ENCODE measurements at regions not wholly inside any gene's neighbourhood (a gene's known extent, or its start where the extent isn't known, plus 50 kb on each side); places are given as distances from the start of the nearest gene placed in this dataset.

DNA sequence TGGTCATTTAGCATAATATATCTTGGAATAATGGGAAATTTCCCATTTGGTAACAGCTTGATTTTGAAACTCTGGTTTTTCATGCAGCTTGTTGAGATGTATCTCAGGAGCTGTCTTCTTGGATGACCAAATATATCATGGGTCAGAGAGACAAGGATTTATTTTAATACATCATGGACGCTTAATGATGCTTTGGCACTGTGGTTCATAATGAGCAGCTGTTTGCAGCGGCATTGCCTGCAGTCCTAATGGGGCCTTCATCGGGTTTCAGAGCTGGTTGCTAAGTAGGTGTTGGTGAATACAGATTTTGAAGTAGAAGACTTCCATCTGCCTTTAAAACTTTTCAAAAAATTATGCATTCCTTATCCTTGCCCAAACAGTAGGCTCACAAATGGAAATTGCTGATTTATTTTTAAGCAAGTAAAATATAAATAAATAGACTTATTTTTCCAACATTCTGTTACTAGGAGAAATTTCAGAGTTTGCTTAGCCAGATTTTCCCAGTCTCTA lies 389.5 kb upstream of the FAT3 start:
- no peak for DNase-seq
- Histone ChIP-seq H3K4me3 (no peak overlapping the region), H3K9me3 (no peaks in the 10 kb centered on the region), H3K27me3 (no peaks in the 10 kb centered on the region), H3K36me3 (no peaks in the 10 kb centered on the region)

DNA sequence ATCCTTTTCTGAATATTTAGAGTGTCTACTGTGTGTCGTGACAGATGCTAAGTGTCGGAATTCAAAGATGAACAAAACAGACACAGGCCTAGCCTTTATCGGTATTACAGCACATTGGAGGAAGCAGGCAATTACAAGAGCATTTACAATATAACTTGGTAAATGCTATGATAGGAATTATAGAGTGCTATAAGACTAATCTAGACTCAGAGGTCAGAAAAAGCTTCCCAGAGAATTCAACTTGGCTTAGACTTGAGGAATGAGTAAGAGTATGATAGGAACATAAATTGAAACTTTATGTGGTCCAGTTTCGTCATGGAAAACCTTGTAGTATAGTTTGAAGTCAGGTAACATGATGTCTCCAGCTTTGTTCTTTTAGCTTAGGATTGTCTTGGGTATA lies 395.7 kb upstream of the FAT3 start:
- H3K4me3 ChIP-seq = no peak overlapping the region
- H3K36me3 ChIP-seq = no peaks in the 10 kb centered on the region
- no peaks in the 10 kb centered on the region for H3K9me3 ChIP-seq
- no peaks in the 10 kb centered on the region for H3K27me3 ChIP-seq
- DNase-seq = no peak

DNA sequence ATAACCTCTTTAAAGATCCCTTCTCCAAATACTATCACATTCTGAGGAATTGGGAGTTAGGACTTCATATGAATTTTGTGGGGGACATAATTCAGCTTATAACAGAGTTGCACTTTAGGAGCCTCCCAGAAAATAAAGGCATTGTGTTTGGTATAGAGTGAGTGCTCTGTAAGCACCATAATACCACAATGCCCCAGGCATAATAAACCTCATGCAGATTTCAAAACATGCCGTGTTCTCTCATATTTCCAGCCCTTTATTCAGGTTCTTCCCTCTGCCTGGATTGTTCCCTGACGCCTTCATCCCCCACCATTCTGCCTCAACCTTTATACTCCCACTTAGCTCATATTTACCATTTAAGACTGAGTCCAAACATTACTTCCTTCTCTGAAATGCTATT lies 398.8 kb upstream of the FAT3 start:
- DNase-seq = no peak
- Histone ChIP-seq H3K4me3 (no peak overlapping the region), H3K9me3 (no peaks in the 10 kb centered on the region), H3K36me3 (no peaks in the 10 kb centered on the region), H3K27me3 (no peaks in the 10 kb centered on the region)

DNA sequence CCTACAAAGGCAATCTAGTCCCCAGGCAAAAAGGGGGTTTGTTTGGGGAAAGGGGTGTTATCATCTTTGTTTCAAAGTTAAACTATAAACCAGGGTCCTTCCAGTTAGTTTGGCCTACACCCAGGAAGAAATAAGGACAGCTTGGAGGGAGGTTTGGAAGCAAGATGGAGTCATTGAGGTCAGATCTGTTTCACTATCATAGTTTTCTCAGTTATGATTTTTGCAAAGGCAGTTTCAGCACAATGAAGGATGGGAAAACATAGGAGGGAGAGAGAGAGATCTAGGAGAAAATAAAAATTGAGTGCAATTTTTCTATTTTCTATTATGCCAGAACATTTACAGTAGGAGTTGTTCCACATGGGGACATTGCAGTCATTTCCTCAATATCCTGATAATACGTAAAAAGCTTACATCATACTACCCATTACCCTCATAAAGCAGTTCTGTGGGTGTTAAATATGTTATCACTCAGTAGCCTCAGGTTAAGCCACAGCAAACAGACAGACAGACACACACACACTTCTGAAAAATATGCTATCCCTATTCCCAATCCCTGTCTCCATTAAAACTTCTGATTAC lies 401.3 kb upstream of the FAT3 start:
- no peaks in the 10 kb centered on the region for H3K9me3 ChIP-seq
- no peaks in the 10 kb centered on the region for H3K27me3 ChIP-seq
- DNase-seq = no peak
- H3K36me3 ChIP-seq = no peaks in the 10 kb centered on the region
- H3K4me3 ChIP-seq = no peak overlapping the region

DNA sequence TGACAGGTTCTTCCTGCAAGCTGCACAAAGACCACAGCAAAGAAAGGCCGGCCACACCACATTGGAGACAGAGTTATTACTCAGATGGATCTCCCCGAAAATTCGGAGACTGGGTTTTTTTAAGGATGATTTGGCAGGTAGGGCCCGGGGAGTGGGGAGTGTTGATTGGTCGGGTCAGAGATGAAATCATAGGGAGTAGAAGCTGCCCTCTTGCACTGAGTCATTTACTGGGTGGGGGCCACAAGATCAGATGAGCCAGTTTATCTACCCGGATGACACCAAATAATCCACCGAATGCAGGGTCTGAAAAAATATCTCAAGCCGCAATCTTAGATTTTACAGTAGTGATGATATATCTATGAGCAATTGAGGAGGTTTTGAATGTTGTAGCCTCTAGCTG lies 401.8 kb upstream of the FAT3 start:
- H3K9me3 ChIP-seq = no peaks in the 10 kb centered on the region
- DNase-seq = no peak
- no peaks in the 10 kb centered on the region for H3K27me3 ChIP-seq

GRCh38 chr11:91820709-91821108 lies 403.9 kb upstream of the FAT3 start:
- DNase-seq = no peak
- H3K4me3 ChIP-seq = no peak overlapping the region
- no peaks in the 10 kb centered on the region for H3K9me3 ChIP-seq

More for the DNA sequence above, 401.8 kb upstream of the FAT3 start:
- H3K36me3 ChIP-seq = no peaks in the 10 kb centered on the region
- no peak overlapping the region for H3K4me3 ChIP-seq

GRCh38 chr11:91819777-91820176 lies 404.8 kb upstream of the FAT3 start:
- H3K4me3 ChIP-seq = no peak overlapping the region
- H3K36me3 ChIP-seq = no peaks in the 10 kb centered on the region
- H3K9me3 ChIP-seq = no peaks in the 10 kb centered on the region
- DNase-seq = no peak
- H3K27me3 ChIP-seq = no peaks in the 10 kb centered on the region

More at GRCh38 chr11:91820709-91821108, 403.9 kb upstream of the FAT3 start:
- Histone ChIP-seq H3K27me3 (no peaks in the 10 kb centered on the region), H3K36me3 (no peaks in the 10 kb centered on the region)

DNA sequence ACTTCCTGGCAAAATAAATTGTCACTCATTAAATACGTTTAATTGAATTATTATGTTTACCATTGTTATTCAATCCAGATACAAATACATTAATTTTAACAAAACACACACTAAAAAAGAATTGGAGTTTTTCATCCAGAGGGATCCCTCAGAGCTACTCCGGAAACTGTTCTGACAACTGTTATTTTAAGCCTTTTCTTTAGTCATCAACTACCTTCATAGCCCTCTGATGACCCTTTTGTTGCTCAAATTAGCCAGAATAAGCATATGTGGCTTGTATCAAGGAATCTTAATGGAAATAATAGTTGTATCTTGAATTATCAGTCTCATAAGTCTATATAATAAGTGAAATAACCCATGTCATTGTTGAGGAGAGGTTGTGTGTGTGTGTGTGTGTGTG lies 405.4 kb upstream of the FAT3 start:
- Histone ChIP-seq H3K27me3 (no peaks in the 10 kb centered on the region), H3K9me3 (no peaks in the 10 kb centered on the region), H3K36me3 (no peaks in the 10 kb centered on the region), H3K4me3 (no peak overlapping the region)
- DNase-seq = no peak

DNA sequence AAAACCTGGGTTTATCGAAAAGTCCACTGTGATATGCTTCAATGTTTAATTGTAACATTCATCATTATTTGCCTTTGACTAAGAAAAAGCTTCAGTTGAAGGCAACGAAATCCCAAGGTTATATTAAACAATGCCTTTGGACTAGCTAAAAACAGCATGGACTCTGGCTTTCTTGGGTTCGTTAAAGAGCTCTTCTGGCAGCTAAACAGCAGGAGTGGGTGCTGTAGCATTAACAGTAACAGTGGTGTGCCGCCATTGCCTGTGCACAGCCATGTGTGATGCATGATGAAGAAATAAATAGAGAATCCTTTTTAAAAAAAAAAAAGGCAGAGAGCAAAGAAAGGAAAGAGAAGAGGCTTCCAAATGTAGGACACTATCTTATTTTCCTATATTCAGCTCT lies 406.6 kb upstream of the FAT3 start:
- H3K4me3 ChIP-seq = no peak overlapping the region
- no peaks in the 10 kb centered on the region for H3K27me3 ChIP-seq
- H3K9me3 ChIP-seq = no peaks in the 10 kb centered on the region
- no peak for DNase-seq
- H3K36me3 ChIP-seq = no peaks in the 10 kb centered on the region

DNA sequence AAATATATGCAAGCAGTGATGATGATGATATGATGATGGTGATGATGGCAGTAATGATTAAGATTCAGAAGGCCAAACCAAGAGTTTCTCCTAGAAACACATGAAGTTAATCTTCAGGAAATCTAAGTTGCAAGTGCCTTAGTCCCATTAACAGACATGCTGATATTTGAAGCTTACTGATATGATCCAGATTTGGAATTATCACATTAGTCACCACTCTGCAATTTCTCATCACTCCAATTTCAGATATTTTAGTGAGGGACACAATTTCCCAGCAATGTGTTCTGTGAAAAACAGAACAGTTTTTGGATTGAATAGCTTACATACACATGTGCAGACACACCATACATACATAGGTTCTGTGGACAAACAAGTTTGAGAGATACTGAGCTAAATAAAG lies 411.4 kb upstream of the FAT3 start:
- H3K4me3 ChIP-seq = no peak overlapping the region
- DNase-seq = no peak
- H3K9me3 ChIP-seq = no peaks in the 10 kb centered on the region
- H3K36me3 ChIP-seq = no peaks in the 10 kb centered on the region
- no peaks in the 10 kb centered on the region for H3K27me3 ChIP-seq

DNA sequence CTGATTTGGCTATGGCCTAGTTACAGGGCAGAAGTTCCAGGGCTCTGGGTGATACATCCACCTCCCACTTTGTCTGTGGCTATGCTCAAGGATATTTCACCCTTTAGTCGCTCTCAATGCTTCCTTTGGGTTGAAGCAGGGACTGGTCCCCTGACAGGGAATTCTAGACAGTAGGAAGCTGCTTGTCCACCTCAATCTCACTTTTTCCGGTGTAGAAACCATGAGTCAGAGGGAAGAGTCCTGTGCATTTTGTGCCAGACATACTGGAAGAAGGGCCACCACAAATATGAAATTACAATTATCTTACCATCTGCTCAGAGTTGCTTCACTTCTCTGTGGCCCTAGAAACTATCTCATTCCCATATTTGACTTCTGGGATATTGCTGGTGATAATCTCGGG lies 413.7 kb upstream of the FAT3 start:
- Histone ChIP-seq H3K27me3 (no peaks in the 10 kb centered on the region), H3K9me3 (no peaks in the 10 kb centered on the region), H3K36me3 (no peaks in the 10 kb centered on the region), H3K4me3 (no peak overlapping the region)
- DNase-seq = no peak

DNA sequence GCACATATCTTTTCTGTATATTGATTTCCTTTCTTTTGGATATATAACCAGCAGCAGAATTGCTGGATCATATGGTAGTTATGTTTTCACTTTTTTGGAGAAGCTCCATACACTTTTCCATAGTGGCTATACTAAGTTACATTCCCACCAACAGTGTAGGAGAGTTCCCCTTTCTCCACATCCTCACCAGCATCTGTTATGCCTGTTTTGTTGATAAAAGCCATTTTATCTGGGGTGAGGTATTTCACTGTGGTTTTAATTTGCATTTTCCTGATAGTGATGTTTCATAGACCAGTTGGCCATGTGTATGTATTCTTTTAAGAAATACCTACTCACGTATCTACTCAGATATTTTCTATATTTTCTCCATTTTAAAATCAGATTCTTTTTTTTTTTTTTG lies 419.3 kb upstream of the FAT3 start:
- DNase-seq = no peak
- no peaks in the 10 kb centered on the region for H3K36me3 ChIP-seq
- H3K9me3 ChIP-seq = no peaks in the 10 kb centered on the region
- no peak overlapping the region for H3K4me3 ChIP-seq
- no peaks in the 10 kb centered on the region for H3K27me3 ChIP-seq

DNA sequence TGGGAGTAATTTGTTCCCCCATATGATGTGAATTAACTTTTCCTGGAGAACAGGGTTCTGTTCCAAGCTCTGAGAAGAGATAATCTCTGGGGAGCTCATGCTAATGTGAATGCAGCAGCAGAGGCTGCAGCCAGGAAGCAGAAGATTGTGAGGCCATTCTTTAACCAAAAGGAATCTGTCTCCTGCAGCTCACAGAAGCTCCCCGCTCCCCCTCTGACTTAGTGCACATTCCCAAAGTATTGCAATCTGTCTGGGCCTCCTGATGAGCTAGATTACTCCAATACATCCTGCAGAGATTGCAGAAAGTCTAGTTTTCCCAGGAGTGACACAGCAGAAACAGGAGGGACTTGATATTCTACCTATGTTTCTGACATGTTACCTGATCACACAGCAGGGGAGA lies 420.6 kb upstream of the FAT3 start:
- DNase-seq = no peak
- H3K9me3 ChIP-seq = no peaks in the 10 kb centered on the region
- H3K27me3 ChIP-seq = no peaks in the 10 kb centered on the region
- H3K4me3 ChIP-seq = no peak overlapping the region
- no peaks in the 10 kb centered on the region for H3K36me3 ChIP-seq

DNA sequence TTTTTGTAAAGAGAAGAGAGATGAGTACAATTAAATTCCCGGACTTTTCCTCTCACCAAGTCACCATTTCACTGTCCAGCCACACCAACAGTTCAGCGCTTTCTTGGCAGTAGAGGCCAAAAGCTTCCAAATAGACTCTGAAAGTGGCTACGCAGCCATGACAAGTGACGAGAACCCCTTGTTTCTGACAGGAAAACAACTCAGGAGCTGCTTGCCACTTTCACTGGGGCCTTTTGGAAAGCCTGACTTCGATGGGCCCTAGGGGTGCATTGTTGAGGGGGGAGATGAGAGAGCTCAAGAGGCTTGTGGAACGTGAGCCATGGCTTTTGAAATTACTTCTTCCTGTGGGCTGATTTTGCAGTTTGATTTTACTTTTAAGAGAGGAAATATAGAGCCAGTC lies 422.1 kb upstream of the FAT3 start:
- H3K36me3 ChIP-seq = no peaks in the 10 kb centered on the region
- H3K27me3 ChIP-seq = no peaks in the 10 kb centered on the region
- no peak overlapping the region for H3K4me3 ChIP-seq
- DNase-seq = no peak
- no peaks in the 10 kb centered on the region for H3K9me3 ChIP-seq

DNA sequence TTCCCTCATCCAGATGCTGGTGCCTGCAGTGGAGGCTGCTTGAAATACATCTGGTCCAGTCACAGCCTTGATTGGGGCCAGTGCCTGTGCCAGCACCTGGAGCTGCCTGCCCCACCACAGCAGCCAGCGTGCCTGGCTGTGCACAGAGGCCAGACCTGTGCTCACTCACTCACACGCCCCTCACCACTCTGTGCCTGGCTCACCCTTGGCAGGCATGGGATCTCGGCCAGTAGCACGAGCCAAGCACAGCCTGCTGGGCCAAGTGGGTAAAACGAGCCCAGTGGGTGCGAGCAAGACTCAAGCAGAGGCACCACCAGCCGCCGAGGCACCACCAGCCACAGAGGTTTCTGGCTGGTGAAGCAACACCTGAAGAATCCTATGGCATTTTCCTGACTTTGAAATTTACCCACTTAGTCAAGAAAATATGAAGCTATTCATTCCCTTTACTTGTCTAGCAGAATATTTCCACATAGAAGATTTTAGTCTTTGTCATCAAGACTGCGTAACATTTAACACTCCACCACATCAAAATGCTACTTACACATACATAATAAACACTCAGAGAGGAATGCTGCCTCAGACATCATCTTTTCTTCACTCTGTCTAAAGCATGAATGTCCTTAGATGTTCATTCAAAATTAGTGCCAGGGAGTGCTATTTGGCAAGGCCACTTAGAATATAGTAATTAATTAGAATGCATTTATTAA lies 424.3 kb upstream of the FAT3 start:
- no peaks in the 10 kb centered on the region for H3K36me3 ChIP-seq
- no peaks in the 10 kb centered on the region for H3K27me3 ChIP-seq

GRCh38 chr11:91798240-91798639 lies 426.4 kb upstream of the FAT3 start:
- no peaks in the 10 kb centered on the region for H3K9me3 ChIP-seq
- H3K4me3 ChIP-seq = no peak overlapping the region
- DNase-seq = no peak
- H3K36me3 ChIP-seq = no peaks in the 10 kb centered on the region
- H3K27me3 ChIP-seq = no peaks in the 10 kb centered on the region

More for the DNA sequence above, 424.3 kb upstream of the FAT3 start:
- H3K4me3 ChIP-seq = no peak overlapping the region
- peak; percentile 16 for DNase-seq
- no peaks in the 10 kb centered on the region for H3K9me3 ChIP-seq

- no peak for DNase-seq
These were observed 427.6 kb upstream of the FAT3 start for GRCh38 chr11:91796999-91797398.

GRCh38 chr11:91795139-91795887 lies 429.3 kb upstream of the FAT3 start:
- Histone ChIP-seq H3K27me3 (no peaks in the 10 kb centered on the region), H3K36me3 (no peaks in the 10 kb centered on the region), H3K4me3 (no peak overlapping the region), H3K9me3 (no peaks in the 10 kb centered on the region)
- no peak for DNase-seq

More at GRCh38 chr11:91796999-91797398, 427.6 kb upstream of the FAT3 start:
- Histone ChIP-seq H3K4me3 (no peak overlapping the region), H3K27me3 (no peaks in the 10 kb centered on the region), H3K36me3 (no peaks in the 10 kb centered on the region), H3K9me3 (no peaks in the 10 kb centered on the region)
